GM23338 (cell line): ENCODE measurements at regions not wholly inside any gene's neighbourhood (a gene's known extent, or its start where the extent isn't known, plus 50 kb on each side); places are given as distances from the start of the nearest gene placed in this dataset.

Experiments
- ATAC-seq: fragments of 200-7000 bp; cut with Tn5 transposase; 3 replicates; pipeline ENCODE4 v1.9.1; 2020
- DNase-seq: peaks from one replicate; pipeline ENCODE4 v3.0.0-alpha.2; 2015; ENCODE audit warnings: low spot score
- H2AFZ ChIP-seq: fragments of 200-600 bp; sonication (generic); 2 replicates; pipeline ENCODE4 v1.8.0; 2016; ENCODE audit warnings: antibody characterized with exemption, mild to moderate bottlenecking, moderate library complexity
- H3F3A ChIP-seq: fragments of 200-600 bp; sonication (generic); replicated peaks from 2 replicates; pipeline ENCODE4 v1.8.0; 2017; ENCODE audit warnings: antibody characterized with exemption, mixed run types, low read depth
- H3K27ac ChIP-seq: fragments of 200-600 bp; sonication (generic); 2 replicates; pipeline ENCODE4 v1.6.1; 2016; ENCODE audit warnings: low read depth
- H3K27me3 ChIP-seq: fragments of 200-600 bp; sonication (generic); 2 replicates; pipeline ENCODE4 v1.8.0; 2016; ENCODE audit warnings: mild to moderate bottlenecking, mixed run types, moderate library complexity; ENCODE audit not compliant: insufficient read depth
- H3K36me3 ChIP-seq: fragments of 200-600 bp; sonication (generic); 2 replicates; pipeline ENCODE4 v1.8.0; 2016; ENCODE audit warnings: mild to moderate bottlenecking; ENCODE audit not compliant: insufficient read depth
- H3K4me1 ChIP-seq: fragments of 200-600 bp; sonication (generic); 2 replicates; pipeline ENCODE4 v1.8.0; 2016; ENCODE audit warnings: mild to moderate bottlenecking, moderate library complexity; ENCODE audit not compliant: insufficient read depth
- H3K4me2 ChIP-seq: fragments of 200-600 bp; sonication (generic); 2 replicates; pipeline ENCODE4 v1.7.1; 2017; ENCODE audit warnings: mixed run types
- H3K4me3 ChIP-seq: fragments of 200-600 bp; sonication (generic); 2 replicates; pipeline ENCODE4 v1.6.1; 2016; ENCODE audit warnings: mixed run types
- H3K79me2 ChIP-seq: fragments of 200-600 bp; sonication (generic); replicated peaks from 2 replicates; pipeline ENCODE4 v1.8.0; 2017; ENCODE audit warnings: mild to moderate bottlenecking; ENCODE audit not compliant: insufficient read depth
- H3K9me2 ChIP-seq: fragments of 200-600 bp; sonication (generic); 2 replicates; pipeline ENCODE4 v1.8.0; 2017; ENCODE audit not compliant: insufficient read depth
- H4K20me1 ChIP-seq: fragments of 200-600 bp; sonication (generic); replicated peaks from 2 replicates; pipeline ENCODE4 v1.8.0; 2017; ENCODE audit warnings: mild to moderate bottlenecking; ENCODE audit not compliant: insufficient read depth
- H3K27ac Mint-ChIP-seq: 2 replicates; pipeline ENCODE4 v1.8.0; 2020; ENCODE audit warnings: inconsistent platforms, mild to moderate bottlenecking, moderate library complexity, mixed read lengths
- H3K27me3 Mint-ChIP-seq: 3 replicates; pipeline ENCODE4 v1.8.0; 2022; ENCODE audit warnings: low read depth, mild to moderate bottlenecking, moderate library complexity, mixed read lengths, inconsistent platforms; ENCODE audit not compliant: insufficient read depth, poor library complexity
- H3K36me3 Mint-ChIP-seq: 3 replicates; pipeline ENCODE4 v1.8.0; 2021; ENCODE audit warnings: low read depth, mild to moderate bottlenecking, inconsistent platforms, moderate library complexity, mixed read lengths
- H3K4me1 Mint-ChIP-seq: 3 replicates; pipeline ENCODE4 v1.8.0; 2020; ENCODE audit warnings: mild to moderate bottlenecking, inconsistent platforms, mixed read lengths
- H3K4me3 Mint-ChIP-seq: 3 replicates; pipeline ENCODE4 v1.8.0; 2021; ENCODE audit warnings: moderate library complexity, mild to moderate bottlenecking, inconsistent platforms, mixed read lengths
- H3K9me3 Mint-ChIP-seq: 3 replicates; pipeline ENCODE4 v1.8.0; 2020; ENCODE audit warnings: moderate library complexity, mild to moderate bottlenecking, inconsistent platforms, mixed read lengths
- CREB1 ChIP-seq: fragments of 250-450 bp; sonication (Bioruptor Pico); IDR thresholded peaks from 2 replicates; pipeline ENCODE4 v1.5.0; 2020; ENCODE audit warnings: low read depth, mild to moderate bottlenecking, moderate library complexity
- CTCF ChIP-seq, 2 experiments: fragments of 200-600 bp in 1 of 2; sonication (generic) in 1 of 2; conservative IDR thresholded peaks; 2 replicates each; pipeline versions ENCODE4 v1.5.1 to v1.6.1; 2016 to 2017; ENCODE audit warnings: antibody characterized with exemption in 2 of 2, low read depth in 2 of 2, mild to moderate bottlenecking in 2 of 2, moderate library complexity in 1 of 2
- ETS1 ChIP-seq: IDR thresholded peaks from 2 replicates; pipeline ENCODE4 v1.6.1; 2016; ENCODE audit warnings: antibody characterized with exemption
- EZH2 ChIP-seq: fragments of 200-600 bp; sonication (generic); IDR thresholded peaks from one replicate; pipeline ENCODE4 v1.8.0; 2017; ENCODE audit warnings: antibody characterized with exemption, mild to moderate bottlenecking, low read depth; ENCODE audit not compliant: unreplicated experiment
- EZH2phosphoT487 ChIP-seq: fragments of 200-600 bp; sonication (generic); IDR thresholded peaks from one replicate; pipeline ENCODE4 v1.8.1; 2018; ENCODE audit warnings: antibody characterized with exemption; ENCODE audit not compliant: unreplicated experiment
- JUNB ChIP-seq: IDR thresholded peaks from one replicate; pipeline ENCODE4 v1.6.1; 2016; ENCODE audit warnings: antibody characterized with exemption; ENCODE audit not compliant: unreplicated experiment
- NANOG ChIP-seq: IDR thresholded peaks from 2 replicates; pipeline ENCODE4 v1.6.1; 2016; ENCODE audit warnings: antibody characterized with exemption, borderline replicate concordance
- POLR2AphosphoS5 ChIP-seq: IDR thresholded peaks from 2 replicates; pipeline ENCODE4 v1.6.1; 2016; ENCODE audit warnings: antibody characterized with exemption, low read depth
- REST ChIP-seq: IDR thresholded peaks from one replicate; pipeline ENCODE4 v1.6.1; 2018; ENCODE audit warnings: antibody characterized with exemption; ENCODE audit not compliant: unreplicated experiment
- STAT1 ChIP-seq: IDR thresholded peaks from one replicate; pipeline ENCODE4 v1.6.1; 2016; ENCODE audit warnings: antibody characterized with exemption; ENCODE audit not compliant: unreplicated experiment
- ZNF114 ChIP-seq: fragments of 250-450 bp; sonication (Bioruptor Pico); IDR thresholded peaks from 2 replicates; pipeline ENCODE4 v1.5.0; 2020; ENCODE audit warnings: mild to moderate bottlenecking, moderate library complexity
- ZNF331 ChIP-seq: fragments of 250-450 bp; sonication (Bioruptor Pico); IDR thresholded peaks from 2 replicates; pipeline ENCODE4 v1.5.0; 2020; ENCODE audit warnings: low read depth, mild to moderate bottlenecking, moderate library complexity
- ZNF462 ChIP-seq: fragments of 250-450 bp; sonication (Bioruptor Pico); IDR thresholded peaks from 2 replicates; pipeline ENCODE4 v1.5.0; 2020; ENCODE audit warnings: mild to moderate bottlenecking, moderate library complexity

GRCh38 chrX:45619290-45619689, 418.6 kb upstream of the DIPK2B start:
- H3K79me2 ChIP-seq: no peaks in the 10 kb centered on the region
- no peak overlapping the region for H3K27ac ChIP-seq
- no peak overlapping the region for H3K4me3 Mint-ChIP-seq
- ATAC-seq (no peak), DNase-seq (no peak)
- no peaks in the 10 kb centered on the region for H3K9me3 Mint-ChIP-seq
- 0 out of 2 replicates have a peak, but pooled peaks cover 9% of the 10 kb centered on the region for H3K4me1 ChIP-seq
- H3K9me2 ChIP-seq: no peaks in the 10 kb centered on the region
- H3K4me2 ChIP-seq: 0 out of 2 replicates have a peak overlapping the region, but pooled peaks have one; percentile 26
- H3K27me3 ChIP-seq: no peaks in the 10 kb centered on the region
- peaks cover 13% of the 10 kb centered on the region; the same call in 2 of the 3 replicates for H3K4me1 Mint-ChIP-seq
- H4K20me1 ChIP-seq: no peaks in the 10 kb centered on the region
- no peaks in the 10 kb centered on the region for H3K36me3 ChIP-seq
- H3K27ac Mint-ChIP-seq: no peak overlapping the region
- H2AFZ ChIP-seq: no peak overlapping the region
- no peaks in the 10 kb centered on the region for H3F3A ChIP-seq
- H3K27me3 Mint-ChIP-seq: no peaks in the 10 kb centered on the region
- H3K4me3 ChIP-seq: no peak overlapping the region
- TF ChIP-seq ZNF114 (CRISPR knock-in tag) (no peak), JUNB (no peak), CREB1 (CRISPR knock-in tag) (no peak), ZNF331 (no peak), NANOG (no peak), EZH2phosphoT487 (no peak), ETS1 (no peak), CTCF (conservative IDR thresholded peaks at IDR 0.05; ENCODE audit: low read depth in 2 of 2) (no peak), ZNF462 (no peak), REST (no peak), EZH2 (no peak), POLR2AphosphoS5 (no peak), STAT1 (no peak)
- H3K36me3 Mint-ChIP-seq: no peaks in the 10 kb centered on the region
